ENCODE measurements at regions not wholly inside any gene's neighbourhood (a gene's known extent, or its start where the extent isn't known, plus 50 kb on each side); places are given as distances from the start of the nearest gene placed in this dataset.

- TF ChIP-seq PATZ1 (CRISPR knock-in tag; IDR thresholded peaks at IDR 0.05; ENCODE audit: borderline replicate concordance) (no peak), OSR1 (CRISPR knock-in tag; IDR thresholded peaks at IDR 0.05) (no peak), SNAI2 (CRISPR knock-in tag; IDR thresholded peaks at IDR 0.05) (no peak), ZFP30 (CRISPR knock-in tag; IDR thresholded peaks at IDR 0.05) (no peak), ARNTL (CRISPR knock-in tag; IDR thresholded peaks at IDR 0.05; ENCODE audit: borderline replicate concordance, low read depth) (no peak)
- TF ChIP-seq, protein P1, sequence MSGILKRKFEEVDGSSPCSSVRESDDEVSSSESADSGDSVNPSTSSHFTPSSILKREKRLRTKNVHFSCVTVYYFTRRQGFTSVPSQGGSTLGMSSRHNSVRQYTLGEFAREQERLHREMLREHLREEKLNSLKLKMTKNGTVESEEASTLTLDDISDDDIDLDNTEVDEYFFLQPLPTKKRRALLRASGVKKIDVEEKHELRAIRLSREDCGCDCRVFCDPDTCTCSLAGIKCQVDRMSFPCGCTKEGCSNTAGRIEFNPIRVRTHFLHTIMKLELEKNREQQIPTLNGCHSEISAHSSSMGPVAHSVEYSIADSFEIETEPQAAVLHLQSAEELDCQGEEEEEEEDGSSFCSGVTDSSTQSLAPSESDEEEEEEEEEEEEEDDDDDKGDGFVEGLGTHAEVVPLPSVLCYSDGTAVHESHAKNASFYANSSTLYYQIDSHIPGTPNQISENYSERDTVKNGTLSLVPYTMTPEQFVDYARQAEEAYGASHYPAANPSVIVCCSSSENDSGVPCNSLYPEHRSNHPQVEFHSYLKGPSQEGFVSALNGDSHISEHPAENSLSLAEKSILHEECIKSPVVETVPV (CRISPR knock-in tag; IDR thresholded peaks at IDR 0.05): no peak
- TF ChIP-seq, protein P2, sequence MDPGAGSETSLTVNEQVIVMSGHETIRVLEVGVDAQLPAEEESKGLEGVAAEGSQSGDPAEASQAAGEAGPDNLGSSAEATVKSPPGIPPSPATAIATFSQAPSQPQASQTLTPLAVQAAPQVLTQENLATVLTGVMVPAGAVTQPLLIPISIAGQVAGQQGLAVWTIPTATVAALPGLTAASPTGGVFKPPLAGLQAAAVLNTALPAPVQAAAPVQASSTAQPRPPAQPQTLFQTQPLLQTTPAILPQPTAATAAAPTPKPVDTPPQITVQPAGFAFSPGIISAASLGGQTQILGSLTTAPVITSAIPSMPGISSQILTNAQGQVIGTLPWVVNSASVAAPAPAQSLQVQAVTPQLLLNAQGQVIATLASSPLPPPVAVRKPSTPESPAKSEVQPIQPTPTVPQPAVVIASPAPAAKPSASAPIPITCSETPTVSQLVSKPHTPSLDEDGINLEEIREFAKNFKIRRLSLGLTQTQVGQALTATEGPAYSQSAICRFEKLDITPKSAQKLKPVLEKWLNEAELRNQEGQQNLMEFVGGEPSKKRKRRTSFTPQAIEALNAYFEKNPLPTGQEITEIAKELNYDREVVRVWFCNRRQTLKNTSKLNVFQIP (CRISPR knock-in tag; IDR thresholded peaks at IDR 0.05; ENCODE audit: borderline replicate concordance, low read depth): no peak
Observed at GRCh38 chr4:117533501-117533900, 448.1 kb upstream of the TRAM1L1 start (continued).

GRCh38 chr4:117545039-117545438 is 459.7 kb upstream of the TRAM1L1 start:
- no peak for TF ChIP-seq TCF4 (CRISPR knock-in tag; IDR thresholded peaks at IDR 0.05; ENCODE audit: borderline replicate concordance)
- TF ChIP-seq BACH2 (CRISPR knock-in tag; IDR thresholded peaks at IDR 0.05; ENCODE audit: borderline replicate concordance): no peak
- TF ChIP-seq CREB5 (CRISPR knock-in tag; IDR thresholded peaks at IDR 0.05; ENCODE audit: low read depth): no peak
- TF ChIP-seq ZFP3 (CRISPR knock-in tag; IDR thresholded peaks at IDR 0.05): no peak
- no peak for ATAC-seq

DNA sequence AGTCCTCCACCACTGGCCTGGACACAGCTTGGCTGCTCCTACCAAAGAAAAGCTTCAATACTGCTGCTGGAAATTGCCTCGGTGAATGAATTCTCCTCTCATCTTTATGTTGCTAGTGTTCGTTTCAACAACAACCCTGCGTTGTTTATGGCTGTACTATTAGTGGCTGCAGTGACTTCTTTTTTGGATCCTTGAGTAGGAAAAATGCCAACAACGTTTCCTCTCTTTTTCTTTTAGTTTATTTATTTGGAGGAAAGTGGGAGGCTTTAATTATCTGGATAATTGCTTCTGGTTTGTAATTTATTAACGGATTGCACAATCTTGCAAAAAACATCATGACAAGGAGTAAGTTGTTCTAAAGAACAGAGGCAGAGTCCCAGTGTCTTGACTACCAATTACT is 464.1 kb upstream of the TRAM1L1 start:
- TF ChIP-seq TOX (CRISPR knock-in tag; IDR thresholded peaks at IDR 0.05; ENCODE audit: borderline replicate concordance) (no peak), ZFP3 (CRISPR knock-in tag; IDR thresholded peaks at IDR 0.05) (no peak), PATZ1 (CRISPR knock-in tag; IDR thresholded peaks at IDR 0.05; ENCODE audit: borderline replicate concordance) (no peak), ZFP30 (CRISPR knock-in tag; IDR thresholded peaks at IDR 0.05) (no peak)
- ATAC-seq: no peak

DNA sequence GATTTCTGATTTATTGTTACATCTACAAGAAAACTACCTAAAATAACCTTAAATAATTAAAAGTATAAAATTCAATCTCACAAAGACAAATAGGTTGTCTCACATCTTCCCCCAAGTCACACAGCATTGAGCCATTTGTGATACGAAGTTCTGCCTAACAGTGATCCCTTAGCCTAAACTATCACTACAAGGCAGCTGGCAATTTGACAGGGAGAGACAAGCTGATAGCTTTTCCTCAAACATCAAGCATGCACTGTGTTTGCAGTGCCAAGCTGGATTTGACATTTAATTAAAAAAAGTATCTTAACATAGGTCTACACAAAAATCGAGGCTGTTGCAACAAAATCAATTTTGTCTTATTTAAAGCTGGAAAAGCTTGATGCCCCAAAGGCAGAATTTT is 464.7 kb upstream of the TRAM1L1 start:
- ATAC-seq: no peak
- no peak for TF ChIP-seq ISL1 (CRISPR knock-in tag; IDR thresholded peaks at IDR 0.05)
- no peak for TF ChIP-seq GLIS3 (CRISPR knock-in tag; IDR thresholded peaks at IDR 0.05)
- TF ChIP-seq, protein P1 (CRISPR knock-in tag; IDR thresholded peaks at IDR 0.05): no peak
- TF ChIP-seq ZFP3 (CRISPR knock-in tag; IDR thresholded peaks at IDR 0.05): no peak
- TF ChIP-seq CREB5 (CRISPR knock-in tag; IDR thresholded peaks at IDR 0.05; ENCODE audit: low read depth): no peak
- TF ChIP-seq SNAI2 (CRISPR knock-in tag; IDR thresholded peaks at IDR 0.05): no peak
- TF ChIP-seq PATZ1 (CRISPR knock-in tag; IDR thresholded peaks at IDR 0.05; ENCODE audit: borderline replicate concordance): no peak
- TF ChIP-seq TCF4 (CRISPR knock-in tag; IDR thresholded peaks at IDR 0.05; ENCODE audit: borderline replicate concordance): no peak
- no peak for TF ChIP-seq ZNF8 (CRISPR knock-in tag; IDR thresholded peaks at IDR 0.05)
- no peak for TF ChIP-seq ZNF70 (CRISPR knock-in tag; IDR thresholded peaks at IDR 0.05)
- TF ChIP-seq ZFP30 (CRISPR knock-in tag; IDR thresholded peaks at IDR 0.05): no peak
- TF ChIP-seq PPARA (CRISPR knock-in tag; IDR thresholded peaks at IDR 0.05; ENCODE audit: borderline replicate concordance): no peak
